NCI-H526 treated with DMSO at 0.1 percent for 48 hours (cell line): ENCODE measurements at regions not wholly inside any gene's neighbourhood (a gene's known extent, or its start where the extent isn't known, plus 50 kb on each side); places are given as distances from the start of the nearest gene placed in this dataset.
"Not testable (repeated sequence)": the region's sequence is repeated elsewhere in the genome, so short reads cannot be mapped to it uniquely, and the experiment has no call there.

Experiments
- DNase-seq: peaks from one replicate; lab custom pipeline; 2025; lab: John Stamatoyannopoulos, UW

GRCh38 chr12:93979189-93979588 is 169.2 kb upstream of the PLXNC1 start:
- peak; percentile 22 for DNase-seq

GRCh38 chr12:93980711-93981110 is 167.7 kb upstream of the PLXNC1 start:
- no peak for DNase-seq

GRCh38 chr12:93981411-93981810 is 167.0 kb upstream of the PLXNC1 start:
- DNase-seq: no peak

GRCh38 chr12:93982771-93983315 is 165.5 kb upstream of the PLXNC1 start:
- no peak for DNase-seq

GRCh38 chr12:93984005-93984404 is 164.4 kb upstream of the PLXNC1 start:
- DNase-seq: no peak

GRCh38 chr12:93989949-93990348 is 158.4 kb upstream of the PLXNC1 start:
- DNase-seq: no peak

- DNase-seq: no peak
Measured at GRCh38 chr12:93990832-93991803, 157.3 kb upstream of the PLXNC1 start.

GRCh38 chr12:93991829-93992461 is 156.4 kb upstream of the PLXNC1 start:
- no peak for DNase-seq

GRCh38 chr12:93994721-93995120 is 153.7 kb upstream of the PLXNC1 start:
- no peak for DNase-seq

GRCh38 chr12:93996321-93996720 is 152.1 kb upstream of the PLXNC1 start:
- no peak for DNase-seq

GRCh38 chr12:94001691-94002090 is 146.7 kb upstream of the PLXNC1 start:
- DNase-seq: no peak

- DNase-seq: not testable (repeated sequence)
Measured at GRCh38 chr12:94002925-94003324, 145.5 kb upstream of the PLXNC1 start.

- not testable (repeated sequence) for DNase-seq
Measured at GRCh38 chr12:94007833-94008232, 140.5 kb upstream of the PLXNC1 start.

GRCh38 chr12:94010307-94010706 is 138.1 kb upstream of the PLXNC1 start:
- DNase-seq: no peak

GRCh38 chr12:94012071-94012470 is 136.3 kb upstream of the PLXNC1 start:
- no peak for DNase-seq

- DNase-seq: no peak
Measured at GRCh38 chr12:94012590-94012989, 135.8 kb upstream of the PLXNC1 start.

GRCh38 chr12:94017247-94017646 is 131.1 kb upstream of the PLXNC1 start:
- not testable (repeated sequence) for DNase-seq

GRCh38 chr12:94020335-94020734 is 128.0 kb upstream of the PLXNC1 start:
- DNase-seq: no peak

- DNase-seq: no peak
Measured at GRCh38 chr12:94023879-94024278, 124.5 kb upstream of the PLXNC1 start.

- DNase-seq: no peak
Measured at GRCh38 chr12:94025068-94025467, 123.3 kb upstream of the PLXNC1 start.

- DNase-seq: no peak
Measured at GRCh38 chr12:94025756-94026155, 122.6 kb upstream of the PLXNC1 start.

- no peak for DNase-seq
Measured at GRCh38 chr12:94026596-94026995, 121.8 kb upstream of the PLXNC1 start.

GRCh38 chr12:94027561-94027960 is 120.8 kb upstream of the PLXNC1 start:
- DNase-seq: no peak
